ENCODE measurements at regions not wholly inside any gene's neighbourhood (a gene's known extent, or its start where the extent isn't known, plus 50 kb on each side); places are given as distances from the start of the nearest gene placed in this dataset.

DNA sequence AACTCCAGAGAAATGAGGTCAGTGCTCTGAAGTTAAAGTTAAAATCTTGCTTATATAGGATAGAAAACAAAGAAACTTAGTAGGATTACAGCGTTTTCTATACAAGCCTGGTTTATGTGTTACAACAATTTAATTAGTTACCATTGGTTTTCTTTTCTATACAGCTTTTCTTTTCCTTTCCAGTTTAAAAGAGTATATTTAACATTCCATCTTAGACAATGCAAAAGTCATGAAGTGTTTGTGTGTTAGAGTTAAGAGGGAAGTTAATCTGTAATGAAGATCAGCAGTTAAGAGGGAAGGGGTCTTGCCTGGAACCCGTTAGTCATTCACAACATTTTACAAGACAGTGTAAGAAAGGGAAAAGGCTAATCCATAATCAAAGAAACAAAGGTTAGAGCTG is 338.3 kb downstream of the OTUD1 start:
- TF ChIP-seq, protein P1, sequence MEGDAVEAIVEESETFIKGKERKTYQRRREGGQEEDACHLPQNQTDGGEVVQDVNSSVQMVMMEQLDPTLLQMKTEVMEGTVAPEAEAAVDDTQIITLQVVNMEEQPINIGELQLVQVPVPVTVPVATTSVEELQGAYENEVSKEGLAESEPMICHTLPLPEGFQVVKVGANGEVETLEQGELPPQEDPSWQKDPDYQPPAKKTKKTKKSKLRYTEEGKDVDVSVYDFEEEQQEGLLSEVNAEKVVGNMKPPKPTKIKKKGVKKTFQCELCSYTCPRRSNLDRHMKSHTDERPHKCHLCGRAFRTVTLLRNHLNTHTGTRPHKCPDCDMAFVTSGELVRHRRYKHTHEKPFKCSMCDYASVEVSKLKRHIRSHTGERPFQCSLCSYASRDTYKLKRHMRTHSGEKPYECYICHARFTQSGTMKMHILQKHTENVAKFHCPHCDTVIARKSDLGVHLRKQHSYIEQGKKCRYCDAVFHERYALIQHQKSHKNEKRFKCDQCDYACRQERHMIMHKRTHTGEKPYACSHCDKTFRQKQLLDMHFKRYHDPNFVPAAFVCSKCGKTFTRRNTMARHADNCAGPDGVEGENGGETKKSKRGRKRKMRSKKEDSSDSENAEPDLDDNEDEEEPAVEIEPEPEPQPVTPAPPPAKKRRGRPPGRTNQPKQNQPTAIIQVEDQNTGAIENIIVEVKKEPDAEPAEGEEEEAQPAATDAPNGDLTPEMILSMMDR (conservative IDR thresholded peaks at IDR 0.05 in 1 of 2, IDR thresholded peaks at IDR 0.05 in 1 of 2; ENCODE audit: extremely low read depth in 1 of 2, insufficient read depth in 1 of 2, low read depth in 1 of 2, low read length in 2 of 2): no peak
- TF ChIP-seq EZH2 (IDR thresholded peaks at IDR 0.05; ENCODE audit: borderline replicate concordance, low read length): no peak

Data from mammary epithelial cell (primary cell).